ENCODE measurements at regions not wholly inside any gene's neighbourhood (a gene's known extent, or its start where the extent isn't known, plus 50 kb on each side); places are given as distances from the start of the nearest gene placed in this dataset.

DNA sequence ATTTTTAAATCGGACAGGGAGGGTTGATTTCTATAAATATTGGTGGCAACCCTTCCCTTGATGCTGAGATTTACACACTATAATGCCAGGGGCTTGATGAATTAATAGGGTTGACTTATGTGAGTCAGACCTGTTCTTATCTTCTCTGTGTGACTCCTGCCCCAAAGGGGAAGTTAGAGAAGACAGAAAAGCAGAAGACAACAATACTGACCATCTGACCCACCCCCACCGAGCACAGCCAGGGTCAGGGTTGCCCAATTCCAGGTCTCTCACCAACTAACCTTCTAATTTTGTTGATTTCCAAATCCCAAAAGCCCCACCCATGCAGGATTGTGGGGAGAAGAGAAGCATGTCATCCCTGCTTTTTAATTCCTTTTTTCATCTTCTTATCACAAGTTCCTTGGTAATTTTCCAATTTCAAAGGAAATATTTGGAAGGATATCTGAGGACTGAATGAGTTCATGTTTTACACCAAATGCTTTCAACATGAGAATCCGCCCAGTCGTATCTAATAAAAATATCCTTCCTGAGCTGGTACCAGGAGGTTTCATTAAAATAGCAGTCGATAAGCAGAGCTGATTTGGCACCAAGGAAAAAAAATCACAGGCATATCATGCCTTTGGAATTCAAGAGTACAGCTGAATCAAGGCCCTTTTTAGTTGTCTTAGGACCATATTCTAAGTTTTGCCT, 603.4 kb upstream of the CDH11 start:
- Histone ChIP-seq H3K4me3 (no peak overlapping the region), H3K36me3 (no peaks in the 10 kb centered on the region), H3K4me1 (no peaks in the 10 kb centered on the region), H3K27me3 (no peaks in the 10 kb centered on the region), H3K9me3 (no peaks in the 10 kb centered on the region), H3K27ac (no peak overlapping the region)
- TF ChIP-seq, protein P1, sequence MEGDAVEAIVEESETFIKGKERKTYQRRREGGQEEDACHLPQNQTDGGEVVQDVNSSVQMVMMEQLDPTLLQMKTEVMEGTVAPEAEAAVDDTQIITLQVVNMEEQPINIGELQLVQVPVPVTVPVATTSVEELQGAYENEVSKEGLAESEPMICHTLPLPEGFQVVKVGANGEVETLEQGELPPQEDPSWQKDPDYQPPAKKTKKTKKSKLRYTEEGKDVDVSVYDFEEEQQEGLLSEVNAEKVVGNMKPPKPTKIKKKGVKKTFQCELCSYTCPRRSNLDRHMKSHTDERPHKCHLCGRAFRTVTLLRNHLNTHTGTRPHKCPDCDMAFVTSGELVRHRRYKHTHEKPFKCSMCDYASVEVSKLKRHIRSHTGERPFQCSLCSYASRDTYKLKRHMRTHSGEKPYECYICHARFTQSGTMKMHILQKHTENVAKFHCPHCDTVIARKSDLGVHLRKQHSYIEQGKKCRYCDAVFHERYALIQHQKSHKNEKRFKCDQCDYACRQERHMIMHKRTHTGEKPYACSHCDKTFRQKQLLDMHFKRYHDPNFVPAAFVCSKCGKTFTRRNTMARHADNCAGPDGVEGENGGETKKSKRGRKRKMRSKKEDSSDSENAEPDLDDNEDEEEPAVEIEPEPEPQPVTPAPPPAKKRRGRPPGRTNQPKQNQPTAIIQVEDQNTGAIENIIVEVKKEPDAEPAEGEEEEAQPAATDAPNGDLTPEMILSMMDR (IDR thresholded peaks at IDR 0.05) = no peak
- no peak for TF ChIP-seq POLR2A (IDR thresholded peaks at IDR 0.05)
- no peak for DNase-seq

DNA sequence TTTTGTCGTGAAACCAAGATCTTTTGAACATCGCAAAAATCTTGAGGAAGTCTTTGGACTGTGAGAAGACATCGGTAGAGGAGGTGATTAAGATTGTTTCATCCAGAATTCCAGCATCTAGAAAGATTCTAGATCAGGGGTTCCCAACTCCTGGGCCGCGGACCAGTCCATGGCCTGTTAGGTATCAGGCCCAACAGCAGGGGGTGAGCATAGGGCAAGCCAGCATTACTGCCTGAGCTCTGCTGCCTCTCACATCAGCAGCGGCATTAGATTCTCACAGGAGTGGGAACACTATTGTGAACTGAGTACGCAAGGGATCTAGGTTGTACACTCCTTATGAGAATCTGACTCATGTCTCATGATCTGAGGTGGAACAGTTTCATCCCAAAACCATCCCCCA, 600.6 kb upstream of the CDH11 start:
- Histone ChIP-seq H3K4me3 (no peak overlapping the region), H3K9me3 (no peaks in the 10 kb centered on the region), H3K27ac (no peak overlapping the region), H3K36me3 (no peaks in the 10 kb centered on the region), H3K27me3 (no peaks in the 10 kb centered on the region), H3K4me1 (no peaks in the 10 kb centered on the region)
- no peak for TF ChIP-seq POLR2A (IDR thresholded peaks at IDR 0.05)
- TF ChIP-seq, protein P1 (IDR thresholded peaks at IDR 0.05) = no peak
- no peak for DNase-seq

DNA sequence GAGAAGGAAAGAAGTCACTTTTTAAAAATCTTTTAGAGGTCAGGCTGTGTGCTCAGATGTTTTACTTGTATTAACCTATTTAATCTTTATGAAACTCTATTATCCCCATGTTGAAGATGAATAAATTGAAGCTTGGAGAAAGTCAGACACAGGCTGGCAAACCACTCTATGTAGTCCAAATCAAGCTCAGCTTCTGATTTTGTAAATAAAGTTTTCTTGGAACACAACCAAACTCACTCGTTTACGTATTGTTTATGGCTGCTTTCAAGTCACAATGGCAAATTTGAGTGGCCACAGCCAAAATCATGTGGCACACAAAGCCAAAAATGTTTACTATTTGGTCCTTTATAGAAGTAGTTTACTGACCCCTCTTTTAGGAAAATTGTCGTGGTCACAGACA, 596.0 kb upstream of the CDH11 start:
- Histone ChIP-seq H3K27ac (no peak overlapping the region), H3K4me3 (no peak overlapping the region), H3K4me1 (no peaks in the 10 kb centered on the region), H3K36me3 (no peaks in the 10 kb centered on the region), H3K27me3 (no peaks in the 10 kb centered on the region), H3K9me3 (no peaks in the 10 kb centered on the region)
- DNase-seq = no peak
- no peak for TF ChIP-seq POLR2A (IDR thresholded peaks at IDR 0.05)
- TF ChIP-seq, protein P1 (IDR thresholded peaks at IDR 0.05) = no peak

DNA sequence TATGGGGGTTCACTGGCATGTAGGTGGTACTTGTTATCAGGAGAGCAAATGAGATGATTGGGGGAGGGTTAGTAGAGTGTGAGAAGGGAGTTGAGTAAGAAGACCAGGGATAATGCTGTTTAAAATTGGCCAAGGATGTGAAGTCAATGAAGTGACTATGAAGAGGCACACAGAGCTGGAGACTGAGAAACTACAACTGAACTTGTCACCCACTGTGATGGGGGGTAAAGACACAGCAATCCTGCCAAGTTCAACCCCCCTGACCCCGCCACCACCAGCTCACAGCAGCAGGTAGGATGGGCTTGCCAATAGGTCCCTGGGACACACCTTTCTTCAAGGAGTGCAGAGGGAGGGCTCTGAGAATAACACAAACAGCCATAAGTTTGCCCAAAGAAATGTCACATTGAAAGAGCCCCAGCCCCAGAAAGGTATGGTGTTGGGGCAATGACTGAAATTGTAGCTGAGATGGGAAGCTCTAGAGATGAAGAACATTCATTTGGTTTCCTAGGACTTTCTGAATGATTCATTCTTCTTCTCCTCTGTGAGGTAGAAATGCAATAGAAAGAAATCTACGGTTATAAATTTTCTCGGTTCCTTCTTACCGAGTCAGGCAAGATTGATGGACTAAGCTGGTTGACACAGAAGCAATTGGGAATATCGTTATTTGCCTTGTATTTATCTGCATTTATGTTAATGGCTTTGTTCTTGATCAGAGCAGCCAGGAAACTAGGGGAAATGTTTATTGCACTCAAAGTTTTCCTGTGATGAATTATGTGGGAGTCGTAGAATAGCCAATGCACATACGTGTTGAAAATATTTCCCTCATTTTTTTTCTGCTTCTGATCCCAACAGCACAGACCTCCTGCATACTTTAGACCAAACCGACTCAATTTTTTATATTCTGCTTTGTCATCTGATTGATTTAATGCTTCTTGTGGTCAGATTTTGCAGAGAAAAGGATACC, 595.2 kb upstream of the CDH11 start:
- DNase-seq = no peak
- H3K4me3 ChIP-seq = no peak overlapping the region
- no peak overlapping the region for H3K27ac ChIP-seq
- TF ChIP-seq POLR2A (IDR thresholded peaks at IDR 0.05) = no peak
- TF ChIP-seq, protein P1 (IDR thresholded peaks at IDR 0.05) = no peak
- no peaks in the 10 kb centered on the region for H3K9me3 ChIP-seq
- H3K36me3 ChIP-seq = no peaks in the 10 kb centered on the region
- H3K4me1 ChIP-seq = no peaks in the 10 kb centered on the region
- no peaks in the 10 kb centered on the region for H3K27me3 ChIP-seq

DNA sequence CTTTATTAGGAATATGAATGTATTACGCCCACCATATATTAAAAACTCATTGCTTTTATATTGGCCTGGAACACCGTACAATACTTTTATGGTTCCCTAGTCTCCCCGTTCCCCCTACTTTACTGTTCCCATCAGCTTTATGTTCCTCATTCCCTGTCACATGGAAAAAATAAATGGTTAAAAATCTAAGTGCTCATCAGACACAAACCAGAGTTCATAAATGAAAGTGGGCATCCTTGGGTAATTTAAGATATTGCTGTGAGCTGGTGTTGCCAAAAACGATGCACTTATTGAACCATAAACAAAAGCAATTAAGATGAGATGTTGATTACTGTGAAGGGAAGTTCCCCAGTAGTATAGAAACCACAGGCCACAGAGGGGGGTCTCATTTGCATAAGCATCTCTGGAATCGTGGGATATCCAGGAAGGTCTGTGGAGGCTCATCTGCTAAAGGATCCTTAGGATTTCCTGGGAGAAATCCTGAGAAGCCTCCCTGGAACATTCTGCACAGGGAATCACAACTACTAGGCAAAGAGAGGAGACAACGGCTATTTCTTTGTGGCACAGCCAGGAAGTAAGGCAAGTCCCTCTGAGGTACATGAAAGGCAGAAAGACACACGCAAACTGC, 591.4 kb upstream of the CDH11 start:
- Histone ChIP-seq H3K36me3 (no peaks in the 10 kb centered on the region), H3K27me3 (no peaks in the 10 kb centered on the region), H3K27ac (no peak overlapping the region), H3K4me1 (no peaks in the 10 kb centered on the region), H3K4me3 (no peak overlapping the region), H3K9me3 (no peaks in the 10 kb centered on the region)
- DNase-seq = no peak
- TF ChIP-seq, protein P1 (IDR thresholded peaks at IDR 0.05) = no peak
- TF ChIP-seq POLR2A (IDR thresholded peaks at IDR 0.05) = no peak

Measured in Peyer's patch (tissue), 4 donors.